GM19025 (cell line): ENCODE measurements at regions not wholly inside any gene's neighbourhood (a gene's known extent, or its start where the extent isn't known, plus 50 kb on each side); places are given as distances from the start of the nearest gene placed in this dataset.
"Not testable (repeated sequence)": the region's sequence is repeated elsewhere in the genome, so short reads cannot be mapped to it uniquely, and the experiment has no call there.

Experiments
- ATAC-seq: cut with Tn5 transposase; IDR thresholded peaks from one replicate; pipeline ENCODE4 v1.9.1; 2021; ENCODE audit warnings: mild to moderate bottlenecking, low read depth, moderate library complexity; ENCODE audit not compliant: unreplicated experiment

- ATAC-seq: not testable (repeated sequence)
Observed at GRCh38 chr18:14215952-14216351, 83.7 kb upstream of the ZNF519 start.

GRCh38 chr18:14203424-14203823 is 71.2 kb upstream of the ZNF519 start:
- ATAC-seq: not testable (repeated sequence)

- ATAC-seq: peak; percentile 78
Observed at GRCh38 chr18:14190776-14191442, 58.7 kb upstream of the ZNF519 start.

- ATAC-seq: no peak
Observed at GRCh38 chr18:14189858-14190257, 57.6 kb upstream of the ZNF519 start.

GRCh38 chr18:14188751-14189406 is 56.6 kb upstream of the ZNF519 start:
- ATAC-seq: not testable (repeated sequence)
